ENCODE measurements at regions not wholly inside any gene's neighbourhood (a gene's known extent, or its start where the extent isn't known, plus 50 kb on each side); places are given as distances from the start of the nearest gene placed in this dataset.

GRCh38 chrX:39969819-39970504 lies 127.8 kb downstream of the BCOR start:
- DNase-seq, result no peak
- peaks cover 0 to 12% (median 0%) of the 10 kb centered on the region in 3 donors for H3K9me3 ChIP-seq
- H3K4me3 ChIP-seq, result no peak overlapping the region
- no peak for TF ChIP-seq POLR2A (IDR thresholded peaks at IDR 0.05)
- TF ChIP-seq CTCF (IDR thresholded peaks at IDR 0.05), result no peak
- peak overlapping the region in 2 of 4 donors; percentile 9 to 39 for H3K27ac ChIP-seq
- 64 to 78% methylated on average over 3 to 10 of the region's 19 CpGs for WGBS, 2 donors
- H3K36me3 ChIP-seq, result no peaks in the 10 kb centered on the region
- peaks cover 0 to 19% (median 3%) of the 10 kb centered on the region in 3 donors for H3K4me1 ChIP-seq
- H3K27me3 ChIP-seq, result no peaks in the 10 kb centered on the region
- intact Hi-C loops (cut with DNase I), result no loop called here

DNA sequence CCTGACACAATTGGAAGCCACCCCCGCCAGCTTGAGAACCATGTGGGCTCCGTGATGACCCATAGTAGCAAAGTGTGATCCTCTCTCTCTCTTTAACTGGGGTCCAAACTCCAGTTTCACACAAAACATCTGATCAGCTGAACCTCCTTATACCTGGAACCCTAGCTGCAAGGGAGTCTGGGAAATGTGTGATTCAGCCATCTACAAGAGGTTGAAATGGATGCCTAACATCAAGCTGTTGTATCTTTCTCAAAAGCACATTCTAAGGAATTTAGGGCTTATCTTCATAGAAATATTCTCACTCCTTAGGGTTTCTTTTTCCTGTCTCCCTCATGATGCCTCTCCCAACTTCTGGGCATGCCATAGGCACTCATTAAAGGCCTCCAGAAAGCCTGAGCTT lies 126.0 kb downstream of the BCOR start:
- H3K27me3 ChIP-seq, result no peaks in the 10 kb centered on the region
- H3K4me3 ChIP-seq, result no peak overlapping the region
- peaks cover 3 to 16% (median 3%) of the 10 kb centered on the region in 3 donors for H3K4me1 ChIP-seq
- H3K9me3 ChIP-seq, result peaks cover 0 to 9% (median 0%) of the 10 kb centered on the region in 3 donors
- 81 to 100% methylated on average over 1 to 2 of the region's 2 CpGs for WGBS, 2 donors
- H3K36me3 ChIP-seq, result no peaks in the 10 kb centered on the region
- DNase-seq, result no peak
- intact Hi-C loops (cut with DNase I), result no loop called here
- no peak overlapping the region for H3K27ac ChIP-seq
- TF ChIP-seq POLR2A (IDR thresholded peaks at IDR 0.05), result no peak
- TF ChIP-seq CTCF (IDR thresholded peaks at IDR 0.05), result no peak

DNA sequence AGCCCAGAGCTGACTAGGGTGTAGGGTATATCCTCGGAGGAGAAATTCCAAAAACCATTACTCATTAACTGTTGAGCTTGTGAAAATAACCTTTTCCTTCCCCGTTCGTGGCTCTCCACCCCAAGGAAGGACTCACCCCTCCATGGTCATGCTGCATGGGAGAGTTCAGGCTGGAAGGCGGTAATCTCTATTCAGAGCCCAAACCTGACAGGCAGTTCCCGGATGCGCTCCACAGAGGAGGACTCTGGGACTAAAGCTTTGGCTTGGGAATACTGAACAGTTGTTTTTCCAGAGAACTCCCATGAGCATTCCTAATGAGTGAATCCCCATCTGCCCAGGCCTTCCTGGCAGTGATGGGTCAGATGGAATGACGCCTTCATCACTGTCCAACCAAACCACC lies 125.4 kb downstream of the BCOR start:
- no peak overlapping the region for H3K27ac ChIP-seq
- H3K36me3 ChIP-seq, result no peaks in the 10 kb centered on the region
- peaks cover 3 to 12% (median 3%) of the 10 kb centered on the region in 3 donors for H3K4me1 ChIP-seq
- no peak for TF ChIP-seq CTCF (IDR thresholded peaks at IDR 0.05)
- no peak for TF ChIP-seq POLR2A (IDR thresholded peaks at IDR 0.05)
- H3K4me3 ChIP-seq, result no peak overlapping the region
- H3K9me3 ChIP-seq, result peaks cover 0 to 9% (median 0%) of the 10 kb centered on the region in 3 donors
- H3K27me3 ChIP-seq, result no peaks in the 10 kb centered on the region
- DNase-seq, result no peak
- 72 to 87% methylated on average over 6 to 7 of the region's 7 CpGs for WGBS, 2 donors
- intact Hi-C loops (cut with DNase I), result no loop called here

- DNase-seq, result no peak
- Histone ChIP-seq H3K27me3 (no peaks in the 10 kb centered on the region), H3K4me1 (peaks cover 3 to 11% (median 3%) of the 10 kb centered on the region in 3 donors), H3K27ac (no peak overlapping the region), H3K36me3 (no peaks in the 10 kb centered on the region), H3K4me3 (no peak overlapping the region), H3K9me3 (peaks cover 0 to 9% (median 0%) of the 10 kb centered on the region in 3 donors)
- 75 to 83% methylated on average over 1 to 2 of the region's 8 CpGs for WGBS, 2 donors
- no peak for TF ChIP-seq POLR2A (IDR thresholded peaks at IDR 0.05)
- no peak for TF ChIP-seq CTCF (IDR thresholded peaks at IDR 0.05)
- intact Hi-C loops (cut with DNase I), result no loop called here
Observed at GRCh38 chrX:39973810-39974209, 123.9 kb downstream of the BCOR start.

DNA sequence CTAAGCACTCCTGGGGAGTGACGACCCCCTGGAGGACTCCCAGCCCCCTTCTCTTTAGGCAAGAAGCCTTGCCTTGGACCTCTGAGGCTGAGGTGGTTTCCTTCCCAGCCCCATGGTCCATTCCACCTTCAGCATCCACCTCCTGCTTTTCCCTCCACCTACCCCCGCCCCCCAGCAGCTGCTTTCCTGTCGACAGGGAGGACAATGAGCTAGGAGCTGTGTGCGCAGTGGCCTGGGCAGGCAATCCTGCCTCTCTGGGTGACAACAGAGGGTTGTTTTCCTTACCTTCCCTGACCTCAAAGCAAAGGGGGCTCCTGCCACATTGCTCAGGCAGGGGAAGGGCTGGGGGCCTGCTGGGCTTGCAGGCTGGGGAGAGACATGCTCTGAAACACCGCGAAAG lies 123.5 kb downstream of the BCOR start:
- H3K9me3 ChIP-seq, result peaks cover 0 to 9% (median 0%) of the 10 kb centered on the region in 3 donors

More for the DNA sequence above, 123.5 kb downstream of the BCOR start:
- intact Hi-C loops (cut with DNase I), result no loop called here
- Histone ChIP-seq H3K36me3 (no peaks in the 10 kb centered on the region), H3K4me3 (no peak overlapping the region), H3K27ac (no peak overlapping the region), H3K27me3 (no peaks in the 10 kb centered on the region), H3K4me1 (peaks cover 3 to 6% (median 3%) of the 10 kb centered on the region in 3 donors)
- 92% methylated on average over 2 of the region's 6 CpGs; no CpG with 5 or more reads in 1 of the 2 donors for WGBS, 2 donors
- no peak for DNase-seq
- TF ChIP-seq CTCF (IDR thresholded peaks at IDR 0.05) (no peak), POLR2A (IDR thresholded peaks at IDR 0.05) (no peak)
